ENCODE measurements at regions not wholly inside any gene's neighbourhood (a gene's known extent, or its start where the extent isn't known, plus 50 kb on each side); places are given as distances from the start of the nearest gene placed in this dataset.

DNA sequence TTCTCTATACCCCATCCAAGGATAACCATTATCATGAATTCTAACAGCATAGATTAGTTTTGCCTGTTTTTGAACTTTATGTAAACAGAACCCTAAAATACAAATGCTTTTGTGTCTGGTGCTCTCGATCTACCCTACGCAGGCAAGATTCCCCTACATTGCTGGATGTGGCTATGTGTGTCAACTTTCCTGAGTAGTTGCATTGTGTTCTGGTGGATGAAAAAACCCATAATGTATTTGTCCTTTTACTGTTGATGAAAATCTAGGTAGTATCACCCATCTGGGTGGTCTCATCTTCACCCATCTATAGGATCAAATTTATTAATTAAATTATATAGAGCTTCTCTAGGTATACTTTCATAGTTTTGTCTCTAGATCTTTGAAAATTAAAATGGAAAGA is 211.7 kb downstream of the ANKRD60 start:
- TF ChIP-seq POLR2A (IDR thresholded peaks at IDR 0.05), result no peak
- TF ChIP-seq, protein P1, sequence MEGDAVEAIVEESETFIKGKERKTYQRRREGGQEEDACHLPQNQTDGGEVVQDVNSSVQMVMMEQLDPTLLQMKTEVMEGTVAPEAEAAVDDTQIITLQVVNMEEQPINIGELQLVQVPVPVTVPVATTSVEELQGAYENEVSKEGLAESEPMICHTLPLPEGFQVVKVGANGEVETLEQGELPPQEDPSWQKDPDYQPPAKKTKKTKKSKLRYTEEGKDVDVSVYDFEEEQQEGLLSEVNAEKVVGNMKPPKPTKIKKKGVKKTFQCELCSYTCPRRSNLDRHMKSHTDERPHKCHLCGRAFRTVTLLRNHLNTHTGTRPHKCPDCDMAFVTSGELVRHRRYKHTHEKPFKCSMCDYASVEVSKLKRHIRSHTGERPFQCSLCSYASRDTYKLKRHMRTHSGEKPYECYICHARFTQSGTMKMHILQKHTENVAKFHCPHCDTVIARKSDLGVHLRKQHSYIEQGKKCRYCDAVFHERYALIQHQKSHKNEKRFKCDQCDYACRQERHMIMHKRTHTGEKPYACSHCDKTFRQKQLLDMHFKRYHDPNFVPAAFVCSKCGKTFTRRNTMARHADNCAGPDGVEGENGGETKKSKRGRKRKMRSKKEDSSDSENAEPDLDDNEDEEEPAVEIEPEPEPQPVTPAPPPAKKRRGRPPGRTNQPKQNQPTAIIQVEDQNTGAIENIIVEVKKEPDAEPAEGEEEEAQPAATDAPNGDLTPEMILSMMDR (IDR thresholded peaks at IDR 0.05), result no peak

Data from uterus (tissue), 2 donors.